Trophoblast cell (in vitro differentiated cells and primary cell): ENCODE measurements at regions not wholly inside any gene's neighbourhood (a gene's known extent, or its start where the extent isn't known, plus 50 kb on each side); places are given as distances from the start of the nearest gene placed in this dataset.

ENCODE experiments used
- DNase-seq, 2 donors: peaks; one replicate each; pipeline ENCODE4 v3.0.0-alpha.2; 2016
- H2AFZ ChIP-seq: 2 replicates; pipeline ENCODE4 v1.6.1; 2013; ENCODE audit warnings: low read length, moderate library complexity, mild to moderate bottlenecking; ENCODE audit not compliant: insufficient read depth, poor library complexity
- H2AK5ac ChIP-seq: 2 replicates; pipeline ENCODE4 v1.6.1; 2013; ENCODE audit warnings: mild to moderate bottlenecking, low read length
- H2BK120ac ChIP-seq: 2 replicates; pipeline ENCODE4 v1.6.1; 2013; ENCODE audit warnings: low read length, mild to moderate bottlenecking, moderate library complexity; ENCODE audit not compliant: insufficient read depth, poor library complexity
- H2BK12ac ChIP-seq: 2 replicates; pipeline ENCODE4 v1.6.1; 2013; ENCODE audit warnings: mild to moderate bottlenecking, low read length, moderate library complexity
- H2BK5ac ChIP-seq: 2 replicates; pipeline ENCODE4 v1.6.1; 2013; ENCODE audit warnings: low read length, low read depth, moderate library complexity, mild to moderate bottlenecking; ENCODE audit not compliant: poor library complexity
- H3K14ac ChIP-seq: 2 replicates; pipeline ENCODE4 v1.6.1; 2013; ENCODE audit warnings: mild to moderate bottlenecking, low read length
- H3K18ac ChIP-seq: 2 replicates; pipeline ENCODE4 v1.6.1; 2013; ENCODE audit warnings: mild to moderate bottlenecking, low read length
- H3K23ac ChIP-seq: 2 replicates; pipeline ENCODE4 v1.6.1; 2013; ENCODE audit warnings: low read length
- H3K27ac ChIP-seq: 2 replicates; pipeline ENCODE4 v1.5.1; 2013; ENCODE audit warnings: low read depth, mild to moderate bottlenecking, inconsistent platforms, low read length, moderate library complexity
- H3K27me3 ChIP-seq: 2 replicates; pipeline ENCODE4 v1.6.1; 2013; ENCODE audit warnings: inconsistent platforms, mild to moderate bottlenecking, low read length, moderate library complexity; ENCODE audit not compliant: insufficient read depth
- H3K36me3 ChIP-seq, 2 experiments: 1 replicate in 1 of 2; 2 replicates in 1 of 2; pipeline ENCODE4 v1.6.1; 2013; ENCODE audit warnings: low read length in 2 of 2, mild to moderate bottlenecking in 2 of 2, moderate library complexity in 1 of 2; ENCODE audit not compliant: insufficient read depth in 2 of 2, control insufficient read depth in 1 of 2
- H3K4ac ChIP-seq: 2 replicates; pipeline ENCODE4 v1.6.1; 2013; ENCODE audit warnings: low read depth, mild to moderate bottlenecking, low read length, moderate library complexity
- H3K4me1 ChIP-seq, 2 experiments: 1 replicate in 1 of 2; 2 replicates in 1 of 2; pipeline ENCODE4 v1.6.1; 2013; ENCODE audit warnings: low read length in 2 of 2, mild to moderate bottlenecking in 2 of 2, moderate library complexity in 1 of 2; ENCODE audit not compliant: insufficient read depth in 2 of 2, control insufficient read depth in 1 of 2
- H3K4me2 ChIP-seq: 2 replicates; pipeline ENCODE4 v1.6.1; 2013; ENCODE audit warnings: inconsistent platforms, mild to moderate bottlenecking, low read length, moderate library complexity
- H3K4me3 ChIP-seq: 2 replicates; pipeline ENCODE4 v1.5.1; 2013; ENCODE audit warnings: mild to moderate bottlenecking, low read depth, low read length, inconsistent platforms
- H3K79me1 ChIP-seq: one replicate; pipeline ENCODE4 v1.6.1; 2013; ENCODE audit warnings: low read length
- H3K79me2 ChIP-seq: 2 replicates; pipeline ENCODE4 v1.6.1; 2013; ENCODE audit warnings: low read length, mild to moderate bottlenecking; ENCODE audit not compliant: control insufficient read depth, insufficient read depth, poor library complexity
- H3K9ac ChIP-seq: 2 replicates; pipeline ENCODE4 v1.6.1; 2013; ENCODE audit warnings: mild to moderate bottlenecking, low read length
- H3K9me3 ChIP-seq: 2 replicates; pipeline ENCODE4 v1.6.1; 2013; ENCODE audit warnings: low read depth, mild to moderate bottlenecking, control low read depth, inconsistent platforms, low read length; ENCODE audit not compliant: insufficient read depth
- H4K12ac ChIP-seq: 2 replicates; pipeline ENCODE4 v1.6.1; 2013; ENCODE audit warnings: low read depth, mild to moderate bottlenecking, low read length, moderate library complexity
- H4K8ac ChIP-seq: 2 replicates; pipeline ENCODE4 v1.6.1; 2013; ENCODE audit warnings: low read depth, mild to moderate bottlenecking, low read length, moderate library complexity
- H4K91ac ChIP-seq: one replicate; pipeline ENCODE4 v1.6.1; 2013; ENCODE audit warnings: low read depth, mild to moderate bottlenecking, low read length, moderate library complexity
- WGBS: extraction: QIAGEN DNeasy Blood & Tissue Kit; methylation state at CpG from one replicate; pipeline ENCODE4 v1.1.7; 2013; ENCODE audit warnings: missing lambda C conversion rate; ENCODE audit not compliant: insufficient read length, insufficient coverage; ENCODE audit errors: extremely low coverage; 5-methylcytosine and 5-hydroxymethylcytosine counted together

- Histone ChIP-seq H2AFZ (no peak overlapping the region), H2BK5ac (no peak overlapping the region), H3K18ac (no peak overlapping the region), H4K91ac (no peak overlapping the region), H3K4me1 (no peaks in the 10 kb centered on the region), H2BK12ac (no peak overlapping the region), H2AK5ac (no peak overlapping the region), H3K4me3 (no peak overlapping the region), H3K27me3 (no peaks in the 10 kb centered on the region), H3K4ac (no peak overlapping the region), H3K9me3 (no peaks in the 10 kb centered on the region), H3K23ac (no peak overlapping the region), H4K8ac (no peak overlapping the region), H3K9ac (no peak overlapping the region), H2BK120ac (no peak overlapping the region), H3K14ac (no peak overlapping the region), H3K79me2 (no peaks in the 10 kb centered on the region), H3K27ac (no peak overlapping the region), H4K12ac (no peak overlapping the region), H3K36me3 (no peaks in the 10 kb centered on the region), H3K4me2 (no peak overlapping the region), H3K79me1 (no peaks in the 10 kb centered on the region)
- no CpG with 5 or more reads among the region's 1 CpG for WGBS
- no peak for DNase-seq
Observed at GRCh38 chrY:14290656-14291375, 233.5 kb upstream of the NLGN4Y start.

DNA sequence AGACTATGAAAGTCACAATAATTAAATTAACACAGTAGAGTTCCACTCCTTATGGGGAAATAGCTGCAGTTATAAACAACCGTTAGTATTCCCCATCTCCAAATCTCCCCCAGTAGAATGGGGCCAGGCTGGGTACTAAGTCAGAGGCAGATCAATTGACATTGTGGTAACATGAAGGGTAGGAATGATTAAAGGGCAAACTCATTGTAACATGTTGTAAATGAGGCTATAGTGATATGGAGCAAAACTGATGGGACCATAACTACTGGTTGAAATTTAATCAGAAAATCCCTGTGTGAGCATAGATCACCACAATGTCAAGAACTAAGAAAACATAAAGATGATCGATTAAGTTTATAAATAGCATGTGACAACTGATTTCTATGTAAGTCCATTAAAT is 231.9 kb upstream of the NLGN4Y start:
- Histone ChIP-seq H3K4ac (no peak overlapping the region), H2AFZ (no peak overlapping the region), H4K91ac (no peak overlapping the region), H3K18ac (no peak overlapping the region), H3K23ac (no peak overlapping the region), H2BK120ac (no peak overlapping the region), H3K4me1 (no peaks in the 10 kb centered on the region), H3K36me3 (no peaks in the 10 kb centered on the region), H2AK5ac (no peak overlapping the region), H4K12ac (no peak overlapping the region), H2BK12ac (no peak overlapping the region), H3K27me3 (no peaks in the 10 kb centered on the region), H3K79me2 (no peaks in the 10 kb centered on the region), H3K27ac (no peak overlapping the region), H3K4me3 (no peak overlapping the region), H3K14ac (no peak overlapping the region), H3K4me2 (no peak overlapping the region), H2BK5ac (no peak overlapping the region), H3K79me1 (no peaks in the 10 kb centered on the region), H3K9ac (no peak overlapping the region), H3K9me3 (no peaks in the 10 kb centered on the region), H4K8ac (no peak overlapping the region)
- no peak for DNase-seq
- WGBS, result no CpG with 5 or more reads among the region's 2 CpGs

DNA sequence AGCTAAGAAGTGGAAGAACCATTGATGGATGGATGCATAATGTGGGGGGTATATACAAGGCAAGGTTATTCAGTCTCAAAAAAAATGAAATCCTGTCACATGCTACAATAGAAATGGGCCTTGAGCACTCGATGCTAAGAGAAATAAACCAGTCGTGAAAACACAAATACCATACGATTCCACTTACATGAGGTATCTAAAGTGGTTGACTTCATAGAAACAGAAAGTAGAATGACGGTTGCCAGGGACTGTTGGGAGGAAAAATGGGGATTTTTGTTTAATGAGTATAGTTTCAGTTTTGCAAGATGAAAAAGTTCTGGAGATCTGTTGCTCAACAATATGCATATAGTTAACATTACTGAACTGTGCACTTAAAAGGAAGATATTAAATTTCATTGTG is 223.6 kb upstream of the NLGN4Y start:
- H3K27me3 ChIP-seq, result no peaks in the 10 kb centered on the region
- no peak overlapping the region for H4K12ac ChIP-seq
- no peak overlapping the region for H3K9ac ChIP-seq
- no peak overlapping the region for H3K4me3 ChIP-seq
- no peak overlapping the region for H3K23ac ChIP-seq
- no peak for DNase-seq
- H3K4ac ChIP-seq, result no peak overlapping the region
- H3K79me1 ChIP-seq, result no peaks in the 10 kb centered on the region
- no peak overlapping the region for H2BK120ac ChIP-seq
- no peak overlapping the region for H2BK12ac ChIP-seq
- no peak overlapping the region for H2BK5ac ChIP-seq
- no peak overlapping the region for H2AK5ac ChIP-seq
- H2AFZ ChIP-seq, result no peak overlapping the region
- no peak overlapping the region for H3K4me2 ChIP-seq
- no peaks in the 10 kb centered on the region for H3K36me3 ChIP-seq
- H3K4me1 ChIP-seq, result no peaks in the 10 kb centered on the region
- no peak overlapping the region for H3K14ac ChIP-seq
- no peak overlapping the region for H3K18ac ChIP-seq
- no peak overlapping the region for H4K91ac ChIP-seq
- WGBS, result no CpG with 5 or more reads among the region's 4 CpGs
- H4K8ac ChIP-seq, result no peak overlapping the region
- no peaks in the 10 kb centered on the region for H3K79me2 ChIP-seq
- no peaks in the 10 kb centered on the region for H3K9me3 ChIP-seq
- no peak overlapping the region for H3K27ac ChIP-seq

DNA sequence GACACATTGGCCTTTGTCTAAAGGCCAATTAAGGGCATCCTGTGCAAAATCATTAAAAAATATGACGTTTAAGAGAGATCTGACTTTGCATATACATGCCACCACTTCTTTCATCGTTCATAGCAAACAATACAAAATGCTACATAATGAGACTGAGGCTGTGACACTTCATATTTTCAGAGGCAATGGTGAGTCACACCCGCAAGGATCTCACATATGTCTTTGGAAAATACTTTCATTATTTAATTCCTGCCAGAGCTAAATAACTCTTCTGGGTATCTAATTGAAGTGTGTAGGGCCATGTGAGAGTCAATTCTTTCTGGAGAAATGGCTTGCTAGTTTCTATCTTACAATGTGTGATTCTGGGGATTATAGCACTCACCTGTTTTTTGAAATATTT is 222.8 kb upstream of the NLGN4Y start:
- no CpG with 5 or more reads among the region's 3 CpGs for WGBS

More for the DNA sequence above, 222.8 kb upstream of the NLGN4Y start:
- H4K91ac ChIP-seq, result no peak overlapping the region
- no peak overlapping the region for H3K4ac ChIP-seq
- H3K79me1 ChIP-seq, result no peaks in the 10 kb centered on the region
- no peak overlapping the region for H3K23ac ChIP-seq
- H2AK5ac ChIP-seq, result no peak overlapping the region
- H3K9me3 ChIP-seq, result no peaks in the 10 kb centered on the region
- no peak overlapping the region for H2BK12ac ChIP-seq
- no peak overlapping the region for H3K4me2 ChIP-seq
- no peak overlapping the region for H4K12ac ChIP-seq
- no peak overlapping the region for H2AFZ ChIP-seq
- H3K18ac ChIP-seq, result no peak overlapping the region
- no peak overlapping the region for H4K8ac ChIP-seq
- H3K14ac ChIP-seq, result no peak overlapping the region
- H3K27me3 ChIP-seq, result no peaks in the 10 kb centered on the region
- no peak overlapping the region for H3K27ac ChIP-seq
- no peak for DNase-seq
- no peaks in the 10 kb centered on the region for H3K79me2 ChIP-seq
- no peak overlapping the region for H2BK5ac ChIP-seq
- H3K9ac ChIP-seq, result no peak overlapping the region
- no peaks in the 10 kb centered on the region for H3K36me3 ChIP-seq
- H3K4me3 ChIP-seq, result no peak overlapping the region
- no peaks in the 10 kb centered on the region for H3K4me1 ChIP-seq
- no peak overlapping the region for H2BK120ac ChIP-seq
